ENCODE measurements at regions not wholly inside any gene's neighbourhood (a gene's known extent, or its start where the extent isn't known, plus 50 kb on each side); places are given as distances from the start of the nearest gene placed in this dataset.
"Not testable (repeated sequence)": the region's sequence is repeated elsewhere in the genome, so short reads cannot be mapped to it uniquely, and the experiment has no call there.

GRCh38 chr12:59326457-59326856, 269.4 kb upstream of the SLC16A7 start:
- TF ChIP-seq CTCF (IDR thresholded peaks at IDR 0.05); MAX (IDR thresholded peaks at IDR 0.05); NR3C1 (IDR thresholded peaks at IDR 0.05); RAD21 (conservative IDR thresholded peaks at IDR 0.05 in 1 of 2, IDR thresholded peaks at IDR 0.05 in 1 of 2); RNF2 (IDR thresholded peaks at IDR 0.05; ENCODE audit: borderline replicate concordance, low read depth); REST (IDR thresholded peaks at IDR 0.05): not testable (repeated sequence)

Measured in A549 (cell line).